CD4-positive, alpha-beta T cell (primary cell): ENCODE measurements at regions not wholly inside any gene's neighbourhood (a gene's known extent, or its start where the extent isn't known, plus 50 kb on each side); places are given as distances from the start of the nearest gene placed in this dataset.

Experiments used
- ATAC-seq: fragments of 200-7000 bp; cut with Tn5 transposase; one replicate; pipeline ENCODE4 v1.10.0; 2022; ENCODE audit warnings: mild to moderate bottlenecking; ENCODE audit not compliant: poor library complexity
- CTCF ChIA-PET: fragments of 350-600 bp; sonication (Branson Sonifier 250); formaldehyde crosslinking; loops from one replicate; lab custom pipeline; 2021; ENCODE audit warnings: antibody characterized with exemption, inconsistent platforms; lab: Charles Lee
- POLR2A ChIA-PET: fragments of 350-600 bp; sonication (Branson Sonifier 250); formaldehyde crosslinking; loops from one replicate; lab custom pipeline; 2021; ENCODE audit warnings: antibody characterized with exemption, inconsistent platforms; lab: Charles Lee
- DNase-seq, 14 experiments: peaks; one replicate each; pipeline ENCODE4 v3.0.0-alpha.2; 2013 to 2020; ENCODE audit warnings: mixed read lengths in 2 of 14
- H3K27ac ChIP-seq, 2 donors: one replicate each; pipeline versions ENCODE4 v1.5.1 to v1.7.0; 2013; ENCODE audit warnings: low read length in 2 of 2, low read depth in 1 of 2, mild to moderate bottlenecking in 1 of 2
- H3K27me3 ChIP-seq, 2 experiments: 1 replicate in 1 of 2; 2 replicates in 1 of 2; pipeline versions ENCODE4 v1.6.1 to v1.7.0; 2013; ENCODE audit warnings: low read length in 2 of 2, control low read depth in 1 of 2, mild to moderate bottlenecking in 1 of 2, moderate library complexity in 1 of 2; ENCODE audit not compliant: insufficient read depth in 2 of 2, control insufficient read depth in 1 of 2
- H3K36me3 ChIP-seq: one replicate; pipeline ENCODE4 v1.6.1; 2013; ENCODE audit warnings: low read length, control low read depth; ENCODE audit not compliant: insufficient read depth
- H3K4me1 ChIP-seq: one replicate; pipeline ENCODE4 v1.6.1; 2013; ENCODE audit warnings: low read length, control low read depth; ENCODE audit not compliant: insufficient read depth
- H3K4me3 ChIP-seq: one replicate; pipeline ENCODE4 v1.5.1; 2013; ENCODE audit warnings: mild to moderate bottlenecking, low read length, moderate library complexity
- H3K9me3 ChIP-seq, 2 experiments: 1 replicate in 1 of 2; 2 replicates in 1 of 2; pipeline versions ENCODE4 v1.6.1 to v1.7.0; 2013; ENCODE audit warnings: low read length in 2 of 2, mild to moderate bottlenecking in 2 of 2, control low read depth in 1 of 2, moderate library complexity in 1 of 2; ENCODE audit not compliant: control insufficient read depth in 1 of 2, insufficient read depth in 1 of 2
- H3K27ac Mint-ChIP-seq: one replicate; pipeline ENCODE4 v1.8.0; 2020; ENCODE audit warnings: mixed read lengths
- H3K27me3 Mint-ChIP-seq: one replicate; pipeline ENCODE4 v1.8.0; 2021; ENCODE audit warnings: mixed read lengths
- H3K36me3 Mint-ChIP-seq: one replicate; pipeline ENCODE4 v1.8.0; 2021; ENCODE audit warnings: low read depth, mixed read lengths
- H3K4me1 Mint-ChIP-seq: one replicate; pipeline ENCODE4 v1.8.0; 2021; ENCODE audit warnings: low read depth, mixed read lengths
- H3K4me3 Mint-ChIP-seq: one replicate; pipeline ENCODE4 v1.8.0; 2020; ENCODE audit warnings: mild to moderate bottlenecking, mixed read lengths
- H3K9me3 Mint-ChIP-seq: one replicate; pipeline ENCODE4 v1.8.0; 2020; ENCODE audit warnings: mixed read lengths
- intact Hi-C, 2 experiments: fragments of 100-400 bp; cut with DNase I in 1 of 2; cut with micrococcal nuclease in 1 of 2; formaldehyde crosslinking; loops; one replicate each; pipeline versions ENCODE4 v1.15.1 to v1.9.0; 2023 to 2025; cut with DNase I, micrococcal nuclease
- TF ChIP-seq, protein P1 (sequence below): fragments of 200-600 bp; IDR thresholded peaks from one replicate; pipeline ENCODE4 v1.8.0; 2022; ENCODE audit warnings: antibody characterized with exemption, mild to moderate bottlenecking

DNA sequence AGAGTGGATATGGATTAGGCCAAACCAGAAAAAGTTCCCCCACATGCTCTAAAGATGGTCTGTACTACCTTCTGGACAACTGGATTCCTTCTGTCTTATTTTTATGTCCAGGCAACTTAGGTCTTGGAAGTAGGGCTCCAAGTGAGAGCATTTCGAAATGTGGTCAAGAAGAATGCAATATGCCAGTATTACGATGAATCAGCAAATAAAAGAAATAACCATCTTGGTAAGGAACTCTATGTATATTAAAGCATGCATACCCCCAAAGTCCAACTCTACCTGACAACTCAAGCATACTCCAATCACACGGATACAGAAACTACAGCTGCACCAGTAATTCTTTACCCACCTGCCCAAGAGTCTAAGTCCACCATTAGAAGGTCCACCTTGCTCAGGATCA, 234.5 kb downstream of the HNRNPD start:
- ATAC-seq = no peak
- H3K27me3 ChIP-seq = no peaks in the 10 kb centered on the region
- intact Hi-C loops = loop anchor here in 1 of 2 experiments (5.0 kb wide), 1 partner anchor 73 kb away; no protein-coding TSS in a partner anchor
- CTCF ChIA-PET = no interaction called here
- no peaks in the 10 kb centered on the region for H3K36me3 ChIP-seq
- H3K27ac ChIP-seq = no peak overlapping the region
- TF ChIP-seq, protein P1, sequence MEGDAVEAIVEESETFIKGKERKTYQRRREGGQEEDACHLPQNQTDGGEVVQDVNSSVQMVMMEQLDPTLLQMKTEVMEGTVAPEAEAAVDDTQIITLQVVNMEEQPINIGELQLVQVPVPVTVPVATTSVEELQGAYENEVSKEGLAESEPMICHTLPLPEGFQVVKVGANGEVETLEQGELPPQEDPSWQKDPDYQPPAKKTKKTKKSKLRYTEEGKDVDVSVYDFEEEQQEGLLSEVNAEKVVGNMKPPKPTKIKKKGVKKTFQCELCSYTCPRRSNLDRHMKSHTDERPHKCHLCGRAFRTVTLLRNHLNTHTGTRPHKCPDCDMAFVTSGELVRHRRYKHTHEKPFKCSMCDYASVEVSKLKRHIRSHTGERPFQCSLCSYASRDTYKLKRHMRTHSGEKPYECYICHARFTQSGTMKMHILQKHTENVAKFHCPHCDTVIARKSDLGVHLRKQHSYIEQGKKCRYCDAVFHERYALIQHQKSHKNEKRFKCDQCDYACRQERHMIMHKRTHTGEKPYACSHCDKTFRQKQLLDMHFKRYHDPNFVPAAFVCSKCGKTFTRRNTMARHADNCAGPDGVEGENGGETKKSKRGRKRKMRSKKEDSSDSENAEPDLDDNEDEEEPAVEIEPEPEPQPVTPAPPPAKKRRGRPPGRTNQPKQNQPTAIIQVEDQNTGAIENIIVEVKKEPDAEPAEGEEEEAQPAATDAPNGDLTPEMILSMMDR = no peak
- POLR2A ChIA-PET = interaction anchor here (2.6 kb wide), 1 partner anchor 74 kb away, joined by 8 read pairs; no protein-coding TSS in a partner anchor
- Mint-ChIP-seq H3K9me3 (peaks cover 3% of the 10 kb centered on the region), H3K36me3 (no peaks in the 10 kb centered on the region), H3K27me3 (no peaks in the 10 kb centered on the region), H3K4me3 (no peak overlapping the region), H3K4me1 (peaks cover 37% of the 10 kb centered on the region), H3K27ac (no peak overlapping the region)
- H3K9me3 ChIP-seq = no peaks in the 10 kb centered on the region
- no peak overlapping the region for H3K4me3 ChIP-seq
- H3K4me1 ChIP-seq = peaks cover 9% of the 10 kb centered on the region
- no peak for DNase-seq

DNA sequence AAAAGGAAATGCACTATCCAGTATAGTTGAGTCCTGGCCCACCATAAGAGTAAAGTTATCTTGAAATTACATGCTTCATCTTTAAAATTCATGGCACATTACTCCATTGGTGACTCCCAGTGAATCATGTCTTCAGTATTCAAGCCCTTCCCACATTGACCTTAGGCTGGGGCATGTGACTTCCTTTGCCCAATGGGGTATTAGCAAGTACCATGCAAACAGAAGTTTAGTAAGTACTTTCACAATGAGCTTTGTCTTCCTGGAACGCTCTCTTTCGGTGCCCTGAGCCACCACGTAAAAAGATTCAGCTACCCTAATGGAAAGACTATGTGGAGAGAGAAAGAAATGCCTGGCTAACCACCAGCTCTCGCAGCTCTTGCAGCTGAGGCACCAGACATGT, 235.4 kb downstream of the HNRNPD start:
- peaks cover 3% of the 10 kb centered on the region for H3K9me3 Mint-ChIP-seq
- DNase-seq (no peak), ATAC-seq (no peak)
- H3K27me3 Mint-ChIP-seq = no peaks in the 10 kb centered on the region
- intact Hi-C loops = loop anchor here in 1 of 2 experiments (5.0 kb wide), 1 partner anchor 74 kb away; no protein-coding TSS in a partner anchor
- H3K9me3 ChIP-seq = no peaks in the 10 kb centered on the region
- H3K4me1 Mint-ChIP-seq = peaks cover 46% of the 10 kb centered on the region
- H3K4me1 ChIP-seq = peaks cover 9% of the 10 kb centered on the region
- POLR2A ChIA-PET = interaction anchor here (1.1 to 2.6 kb wide), 2 partner anchors 13 to 75 kb away, joined by 3 to 8 read pairs; no protein-coding TSS in a partner anchor
- H3K36me3 ChIP-seq = no peaks in the 10 kb centered on the region
- H3K27ac ChIP-seq = no peak overlapping the region
- H3K27me3 ChIP-seq = no peaks in the 10 kb centered on the region
- H3K36me3 Mint-ChIP-seq = no peaks in the 10 kb centered on the region
- H3K4me3 Mint-ChIP-seq = no peak overlapping the region
- peak overlapping the region; percentile 27 for H3K27ac Mint-ChIP-seq
- CTCF ChIA-PET = interaction anchor here (0.6 kb wide), 2 partner anchors 72 to 177 kb away, joined by 3 read pairs; no protein-coding TSS in a partner anchor
- no peak overlapping the region for H3K4me3 ChIP-seq
- TF ChIP-seq, protein P1 = no peak

DNA sequence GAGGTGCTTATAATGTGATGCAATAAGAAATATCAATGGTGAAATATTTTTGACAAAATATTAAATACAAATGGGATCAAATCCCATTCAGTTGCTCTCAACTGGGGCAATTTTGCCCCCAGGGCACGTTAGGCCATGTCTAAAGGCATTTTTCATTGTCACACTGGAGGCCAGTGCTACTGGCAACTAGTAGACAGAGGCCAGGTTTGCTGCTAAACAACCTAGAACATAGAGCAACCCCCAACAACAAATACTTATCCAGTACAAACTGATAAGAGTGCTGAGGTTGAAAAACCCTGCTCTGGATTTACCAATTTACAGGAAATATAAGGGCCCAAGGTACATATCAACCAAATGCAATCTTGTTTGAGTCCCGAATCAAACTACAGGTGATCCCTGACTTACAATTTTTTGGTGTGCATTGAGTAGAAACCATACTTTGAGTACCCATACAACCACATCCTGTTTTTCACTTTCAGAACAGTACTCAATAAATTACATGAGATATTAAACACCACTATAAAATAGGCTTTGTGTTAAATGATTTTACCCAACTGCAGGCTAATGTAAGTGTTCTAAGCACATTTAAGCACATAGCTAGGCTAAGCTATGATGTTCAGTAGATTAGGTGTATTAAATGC, 237.5 kb downstream of the HNRNPD start:
- peaks cover 3% of the 10 kb centered on the region for H3K9me3 Mint-ChIP-seq
- intact Hi-C loops = loop anchor here in 1 of 2 experiments (5.0 kb wide), 1 partner anchor 76 kb away; no protein-coding TSS in a partner anchor
- H3K9me3 ChIP-seq = no peaks in the 10 kb centered on the region
- ChIA-PET POLR2A (interaction anchor here (1.4 kb wide), 1 partner anchor 12 kb away, joined by 5 read pairs; no protein-coding TSS in a partner anchor), CTCF (no interaction called here)
- H3K4me3 ChIP-seq = no peak overlapping the region
- H3K36me3 Mint-ChIP-seq = no peaks in the 10 kb centered on the region
- peak overlapping the region; percentile 36 for H3K4me3 Mint-ChIP-seq
- DNase-seq = peak in 3 of 14 experiments; percentile 24 to 66 (median 27)
- no peaks in the 10 kb centered on the region for H3K27me3 Mint-ChIP-seq
- H3K27ac ChIP-seq = peak overlapping the region; percentile 55
- peak; percentile 86 for ATAC-seq
- no peaks in the 10 kb centered on the region for H3K27me3 ChIP-seq
- peaks cover 9% of the 10 kb centered on the region for H3K4me1 ChIP-seq
- no peaks in the 10 kb centered on the region for H3K36me3 ChIP-seq
- H3K27ac Mint-ChIP-seq = peak overlapping the region; percentile 87
- peaks cover 58% of the 10 kb centered on the region for H3K4me1 Mint-ChIP-seq
- TF ChIP-seq, protein P1 = no peak
